CD1c-positive myeloid dendritic cell (primary cell): ENCODE measurements at regions not wholly inside any gene's neighbourhood (a gene's known extent, or its start where the extent isn't known, plus 50 kb on each side); places are given as distances from the start of the nearest gene placed in this dataset.

Experiments used
- DNase-seq: peaks from one replicate; pipeline ENCODE4 v3.0.0-alpha.2; 2016; ENCODE audit errors: extremely low spot score

GRCh38 chr10:126783806-126784557 lies 113.5 kb upstream of the C10orf90 start:
- no peak for DNase-seq

- DNase-seq = no peak
Observed at GRCh38 chr10:126787201-126787600, 116.7 kb upstream of the C10orf90 start.

- no peak for DNase-seq
Observed at GRCh38 chr10:126795318-126795717, 109.9 kb upstream of the DOCK1 start.

GRCh38 chr10:126798649-126799048 lies 106.6 kb upstream of the DOCK1 start:
- no peak for DNase-seq

- no peak for DNase-seq
Observed at GRCh38 chr10:126803394-126803793, 101.8 kb upstream of the DOCK1 start.

GRCh38 chr10:126804396-126804795 lies 100.8 kb upstream of the DOCK1 start:
- DNase-seq = no peak

GRCh38 chr10:126806498-126806897 lies 98.7 kb upstream of the DOCK1 start:
- no peak for DNase-seq

GRCh38 chr10:126806991-126807702 lies 98.1 kb upstream of the DOCK1 start:
- no peak for DNase-seq

GRCh38 chr10:126808103-126808502 lies 97.1 kb upstream of the DOCK1 start:
- no peak for DNase-seq

GRCh38 chr10:126813432-126813831 lies 91.8 kb upstream of the DOCK1 start:
- DNase-seq = no peak

- DNase-seq = no peak
Observed at GRCh38 chr10:126833542-126833941, 71.7 kb upstream of the DOCK1 start.

GRCh38 chr10:126836009-126836408 lies 69.2 kb upstream of the DOCK1 start:
- DNase-seq = no peak

- no peak for DNase-seq
Observed at GRCh38 chr10:126838316-126838715, 66.9 kb upstream of the DOCK1 start.

GRCh38 chr10:126839094-126839761 lies 66.0 kb upstream of the DOCK1 start:
- no peak for DNase-seq

GRCh38 chr10:126840576-126841135 lies 64.6 kb upstream of the DOCK1 start:
- no peak for DNase-seq

GRCh38 chr10:126841341-126841895 lies 63.8 kb upstream of the DOCK1 start:
- DNase-seq = no peak

GRCh38 chr10:126842356-126842755 lies 62.9 kb upstream of the DOCK1 start:
- DNase-seq = no peak

- no peak for DNase-seq
Observed at GRCh38 chr10:126842836-126843235, 62.4 kb upstream of the DOCK1 start.

GRCh38 chr10:126843299-126843934 lies 61.8 kb upstream of the DOCK1 start:
- no peak for DNase-seq

GRCh38 chr10:126844406-126844805 lies 60.8 kb upstream of the DOCK1 start:
- DNase-seq = no peak

GRCh38 chr10:126846469-126846868 lies 58.8 kb upstream of the DOCK1 start:
- DNase-seq = no peak

- DNase-seq = no peak
Observed at GRCh38 chr10:126846959-126847358, 58.3 kb upstream of the DOCK1 start.
